Epithelial cell of esophagus (primary cell): ENCODE measurements at regions not wholly inside any gene's neighbourhood (a gene's known extent, or its start where the extent isn't known, plus 50 kb on each side); places are given as distances from the start of the nearest gene placed in this dataset.
"Not testable (repeated sequence)": the region's sequence is repeated elsewhere in the genome, so short reads cannot be mapped to it uniquely, and the experiment has no call there.

Experiments used
- DNase-seq: peaks from one replicate; pipeline ENCODE4 v3.0.0; 2010; ENCODE audit warnings: low read depth
- H3K4me3 ChIP-seq: 2 replicates; pipeline ENCODE4 v1.5.1; 2011; ENCODE audit warnings: mild to moderate bottlenecking, low read length, control low read depth
- TF ChIP-seq, protein P1 (sequence below): IDR thresholded peaks from 2 replicates; pipeline ENCODE4 v1.5.1; 2011; ENCODE audit warnings: low read depth, mild to moderate bottlenecking, low read length, control low read depth, inconsistent platforms; ENCODE audit not compliant: insufficient read depth; ENCODE audit errors: missing control alignments

DNA sequence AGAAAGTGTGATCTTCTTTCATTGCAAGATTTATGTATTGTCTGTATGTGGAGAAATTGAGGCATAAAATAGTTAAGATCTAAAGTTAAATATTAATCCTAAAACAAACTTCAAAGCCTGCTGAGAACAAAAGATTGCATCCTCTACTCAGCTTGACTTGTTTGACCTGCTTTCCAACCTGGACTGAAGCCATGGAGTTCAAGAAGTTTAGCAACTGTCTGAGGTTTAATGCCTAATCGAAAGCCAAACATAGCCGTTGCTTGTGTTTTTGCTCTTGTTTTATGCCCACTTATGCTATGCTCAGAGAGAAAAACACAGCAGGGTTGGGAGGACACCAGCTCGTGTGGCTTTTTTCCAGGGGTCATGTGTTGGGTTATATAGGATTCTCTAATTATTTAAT lies 135.6 kb downstream of the NUFIP1 start:
- TF ChIP-seq, protein P1, sequence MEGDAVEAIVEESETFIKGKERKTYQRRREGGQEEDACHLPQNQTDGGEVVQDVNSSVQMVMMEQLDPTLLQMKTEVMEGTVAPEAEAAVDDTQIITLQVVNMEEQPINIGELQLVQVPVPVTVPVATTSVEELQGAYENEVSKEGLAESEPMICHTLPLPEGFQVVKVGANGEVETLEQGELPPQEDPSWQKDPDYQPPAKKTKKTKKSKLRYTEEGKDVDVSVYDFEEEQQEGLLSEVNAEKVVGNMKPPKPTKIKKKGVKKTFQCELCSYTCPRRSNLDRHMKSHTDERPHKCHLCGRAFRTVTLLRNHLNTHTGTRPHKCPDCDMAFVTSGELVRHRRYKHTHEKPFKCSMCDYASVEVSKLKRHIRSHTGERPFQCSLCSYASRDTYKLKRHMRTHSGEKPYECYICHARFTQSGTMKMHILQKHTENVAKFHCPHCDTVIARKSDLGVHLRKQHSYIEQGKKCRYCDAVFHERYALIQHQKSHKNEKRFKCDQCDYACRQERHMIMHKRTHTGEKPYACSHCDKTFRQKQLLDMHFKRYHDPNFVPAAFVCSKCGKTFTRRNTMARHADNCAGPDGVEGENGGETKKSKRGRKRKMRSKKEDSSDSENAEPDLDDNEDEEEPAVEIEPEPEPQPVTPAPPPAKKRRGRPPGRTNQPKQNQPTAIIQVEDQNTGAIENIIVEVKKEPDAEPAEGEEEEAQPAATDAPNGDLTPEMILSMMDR: no peak
- no peak overlapping the region for H3K4me3 ChIP-seq
- peak; percentile 72 for DNase-seq

DNA sequence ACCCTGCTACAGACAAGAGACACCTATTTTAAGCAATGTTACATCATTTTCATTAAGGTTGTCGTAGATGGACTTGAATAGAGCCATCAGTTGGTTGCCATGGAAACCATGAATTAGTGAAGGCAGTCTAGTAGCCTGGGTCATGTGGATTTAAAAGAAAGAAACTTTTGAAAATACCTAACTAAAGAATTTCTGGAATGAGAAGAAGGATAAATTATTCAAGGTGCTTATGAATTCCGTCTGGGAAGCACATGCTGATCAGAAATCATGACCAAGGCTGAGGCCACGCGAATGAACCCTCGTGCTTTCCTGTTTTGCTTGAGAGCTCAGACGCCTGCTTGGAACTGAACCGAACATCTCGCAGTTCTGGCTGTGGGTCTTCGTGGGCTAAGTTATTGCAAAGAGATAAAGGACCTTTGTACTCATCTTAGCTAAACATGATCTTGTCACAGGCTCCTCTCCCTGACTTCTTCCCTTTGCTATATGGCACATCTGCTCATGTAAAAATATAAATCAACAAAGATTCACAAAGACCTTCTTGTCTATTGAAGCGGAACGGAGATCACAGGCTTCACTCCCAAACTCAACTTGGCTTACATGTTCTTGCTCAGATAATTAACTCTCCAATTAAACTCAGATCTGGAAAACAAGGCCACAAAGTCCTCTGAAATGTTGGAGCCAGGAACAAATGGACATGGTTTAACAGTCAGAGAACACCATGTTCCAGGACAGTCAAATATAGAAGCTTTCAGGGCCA lies 140.2 kb downstream of the NUFIP1 start:
- TF ChIP-seq, protein P1: no peak
- no peak overlapping the region for H3K4me3 ChIP-seq
- DNase-seq: no peak

DNA sequence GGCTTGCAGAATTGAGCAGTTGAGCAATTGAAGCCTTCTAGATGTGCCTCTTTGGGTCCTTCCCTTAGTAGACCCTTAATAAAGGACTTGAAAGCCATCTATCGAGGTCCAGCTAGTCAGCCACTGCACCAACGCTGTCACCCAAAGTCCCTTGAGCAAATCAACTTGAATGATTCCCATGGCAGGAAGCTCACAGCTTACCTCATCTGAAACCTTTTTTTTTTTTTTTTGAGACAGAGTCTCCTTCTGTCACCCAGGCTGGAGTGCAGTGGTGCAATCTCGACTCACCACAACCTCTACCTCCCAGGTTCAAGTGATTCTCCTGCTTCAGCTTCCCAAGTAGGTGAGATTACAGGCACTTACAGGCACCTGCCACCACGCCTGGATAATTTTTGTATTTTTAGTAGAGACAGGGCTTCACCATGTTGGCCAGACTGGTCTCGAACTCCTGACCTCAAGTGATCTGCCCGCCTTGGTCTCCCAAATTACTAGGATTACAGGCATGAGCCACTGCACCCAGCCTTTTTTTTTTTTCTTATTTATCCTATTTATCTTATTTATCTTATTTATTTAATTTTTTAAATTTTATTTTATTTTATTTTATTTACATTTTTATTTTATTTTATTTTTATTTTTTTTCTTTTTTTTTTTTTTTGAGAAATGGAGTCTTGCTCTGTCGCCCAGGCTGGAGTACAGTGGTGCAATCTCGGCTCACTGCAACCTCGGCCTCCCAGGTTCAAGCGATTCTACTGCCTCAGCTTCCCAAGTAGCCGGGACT lies 143.8 kb downstream of the NUFIP1 start:
- peak; percentile 24 for DNase-seq
- not testable (repeated sequence) for H3K4me3 ChIP-seq

DNA sequence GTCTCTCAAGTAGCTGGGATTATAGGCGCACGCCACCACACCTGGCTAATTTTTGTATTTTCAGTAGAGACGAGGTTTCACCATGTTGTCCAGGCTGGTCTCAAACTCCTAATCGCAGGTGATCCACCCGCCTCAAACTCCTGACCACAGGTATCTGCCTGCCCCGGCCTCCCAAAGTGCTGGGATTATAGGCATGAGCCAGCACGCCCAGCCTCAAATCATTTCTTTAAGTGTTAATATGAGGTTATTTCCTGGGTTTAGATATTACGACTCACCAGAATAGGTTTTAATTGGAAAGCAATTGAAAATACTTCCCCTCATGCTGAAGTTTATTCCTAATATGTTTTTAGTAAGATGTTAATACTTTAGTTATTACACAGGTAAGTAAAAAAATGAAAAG lies 144.5 kb downstream of the NUFIP1 start:
- peak; percentile 66 for DNase-seq
- TF ChIP-seq, protein P1: no peak
- no peak overlapping the region for H3K4me3 ChIP-seq

DNA sequence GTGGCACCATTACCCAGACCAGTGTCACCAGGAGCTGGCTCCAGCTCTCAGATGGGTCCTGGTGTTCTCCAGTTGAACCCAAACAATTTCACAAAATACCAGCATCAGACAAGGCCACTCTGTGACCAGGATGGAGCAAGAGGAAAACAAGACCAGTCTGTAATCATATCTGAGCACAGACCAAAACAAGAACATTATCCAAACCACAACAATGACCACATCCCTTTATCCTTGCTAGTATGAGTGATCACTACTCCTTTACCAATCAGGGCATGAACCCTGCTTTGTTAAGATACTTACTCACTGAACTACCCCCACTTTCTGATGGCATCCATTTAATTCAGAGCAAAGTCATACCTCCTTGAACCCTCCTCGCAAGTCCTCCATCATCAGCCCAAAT lies 145.9 kb downstream of the NUFIP1 start:
- peak; percentile 34 for DNase-seq
- TF ChIP-seq, protein P1: no peak
- no peak overlapping the region for H3K4me3 ChIP-seq

DNA sequence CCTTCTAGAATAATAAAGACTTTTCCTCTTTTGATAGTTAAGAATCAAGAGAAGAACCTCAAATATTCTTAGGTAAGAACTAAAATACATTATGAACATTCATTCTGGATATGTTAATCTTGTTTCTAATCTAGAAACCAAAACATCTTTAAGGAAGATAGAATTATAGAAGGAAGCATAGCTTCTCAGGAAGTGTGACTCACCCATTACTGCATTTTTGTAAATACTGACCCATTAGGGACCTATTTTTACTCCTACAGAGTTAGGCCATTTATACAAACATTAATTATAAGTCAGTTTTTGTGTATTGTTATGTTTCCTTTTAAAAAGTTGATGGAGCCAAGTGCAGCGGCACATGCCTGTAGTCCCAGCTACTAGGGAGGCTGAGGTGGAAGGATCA lies 147.1 kb downstream of the NUFIP1 start:
- H3K4me3 ChIP-seq: no peak overlapping the region
- DNase-seq: peak; percentile 54
- TF ChIP-seq, protein P1: no peak

DNA sequence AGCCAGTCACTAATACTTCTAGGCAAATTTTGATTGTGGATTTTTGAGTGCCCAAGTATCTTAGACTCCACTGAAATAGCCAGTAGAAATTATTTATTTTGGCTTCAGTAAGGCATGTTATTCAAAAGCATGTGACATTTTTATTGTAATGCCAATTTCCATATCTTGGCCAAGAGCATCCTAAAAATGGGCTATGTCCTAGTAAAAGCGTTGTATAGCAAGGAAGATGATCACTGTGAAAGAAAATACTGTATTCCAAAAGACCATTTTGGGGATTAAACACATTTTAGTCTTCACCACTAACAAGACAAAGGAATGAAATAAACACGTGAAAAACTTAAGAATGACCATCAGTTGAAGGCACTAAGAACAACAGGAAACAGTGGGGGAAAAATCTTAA lies 149.1 kb downstream of the NUFIP1 start:
- TF ChIP-seq, protein P1: no peak
- no peak overlapping the region for H3K4me3 ChIP-seq
- no peak for DNase-seq
